Keratinocyte (primary cell): ENCODE measurements at regions not wholly inside any gene's neighbourhood (a gene's known extent, or its start where the extent isn't known, plus 50 kb on each side); places are given as distances from the start of the nearest gene placed in this dataset.

Experiments
- DNase-seq: peaks from one replicate; pipeline ENCODE4 v3.0.0-alpha.2; 2011; ENCODE audit warnings: low read depth, missing footprints, low spot score
- FAIRE-seq: peaks from 2 replicates; lab custom pipeline; 2011; peaks lifted over from hg19 to GRCh38; lab: Jason Lieb, UNC
- H2AFZ ChIP-seq: 2 replicates; pipeline ENCODE4 v1.6.0; 2012; ENCODE audit warnings: low read length, control low read depth, inconsistent platforms; ENCODE audit not compliant: control insufficient read depth
- H3K27ac ChIP-seq: 2 replicates; pipeline ENCODE4 v1.5.1; 2011; ENCODE audit warnings: low read length; ENCODE audit not compliant: control insufficient read depth, insufficient read depth
- H3K27me3 ChIP-seq: 3 replicates; pipeline ENCODE4 v1.6.0; 2011; ENCODE audit warnings: low read length; ENCODE audit not compliant: control insufficient read depth, insufficient read depth; ENCODE audit errors: extremely low read depth
- H3K36me3 ChIP-seq, 2 experiments: 2 replicates in 1 of 2; 3 replicates in 1 of 2; pipeline ENCODE4 v1.5.1; 2011; ENCODE audit warnings: low read length in 2 of 2, mild to moderate bottlenecking in 1 of 2; ENCODE audit not compliant: control insufficient read depth in 2 of 2, insufficient read depth in 2 of 2; ENCODE audit errors: extremely low read depth in 1 of 2
- H3K4me1 ChIP-seq: 3 replicates; pipeline ENCODE4 v1.5.1; 2011; ENCODE audit warnings: low read length; ENCODE audit not compliant: control insufficient read depth, insufficient read depth; ENCODE audit errors: extremely low read depth
- H3K4me2 ChIP-seq: 3 replicates; pipeline ENCODE4 v1.6.0; 2011; ENCODE audit warnings: low read depth, low read length; ENCODE audit not compliant: control insufficient read depth, insufficient read depth; ENCODE audit errors: extremely low read depth
- H3K4me3 ChIP-seq, 3 experiments: fragments of 200-600 bp in 1 of 3; sonication (generic) in 1 of 3; 2 replicates in 2 of 3; 3 replicates in 1 of 3; pipeline ENCODE4 v1.5.1; 2011 to 2016; ENCODE audit warnings: low read length in 3 of 3, mild to moderate bottlenecking in 3 of 3, control low read depth in 2 of 3, inconsistent platforms in 1 of 3, low read depth in 1 of 3, mixed read lengths in 1 of 3, mixed run types in 1 of 3, moderate library complexity in 1 of 3; ENCODE audit not compliant: control insufficient read depth in 2 of 3, insufficient read depth in 2 of 3; ENCODE audit errors: extremely low read depth in 1 of 3
- H3K79me2 ChIP-seq: 2 replicates; pipeline ENCODE4 v1.6.0; 2012; ENCODE audit warnings: low read length; ENCODE audit not compliant: control insufficient read depth, insufficient read depth
- H3K9ac ChIP-seq: 3 replicates; pipeline ENCODE4 v1.6.0; 2011; ENCODE audit warnings: low read length; ENCODE audit not compliant: control insufficient read depth, insufficient read depth; ENCODE audit errors: extremely low read depth
- H3K9me1 ChIP-seq: 3 replicates; pipeline ENCODE4 v1.6.0; 2011; ENCODE audit warnings: low read length; ENCODE audit not compliant: control insufficient read depth, insufficient read depth; ENCODE audit errors: extremely low read depth
- H3K9me3 ChIP-seq: 2 replicates; pipeline ENCODE4 v1.5.1; 2012; ENCODE audit warnings: low read depth, low read length; ENCODE audit not compliant: control insufficient read depth
- H4K20me1 ChIP-seq: 3 replicates; pipeline ENCODE4 v1.6.0; 2011; ENCODE audit warnings: low read length; ENCODE audit not compliant: control insufficient read depth, insufficient read depth; ENCODE audit errors: extremely low read depth
- EZH2 ChIP-seq: IDR thresholded peaks from one replicate; pipeline ENCODE4 v1.6.1; 2012; ENCODE audit warnings: inconsistent platforms, mild to moderate bottlenecking, low read length, moderate library complexity
- dilution Hi-C: fragments of 300-500 bp; cut with MboI; formaldehyde crosslinking; loops from one replicate; pipeline ENCODE4 v1.7.0; 2020; ENCODE audit warnings: low sequenced_read_pairs; ENCODE audit not compliant: extremely low pct_ligation_motif_present
- TF ChIP-seq, protein P1 (sequence below), 3 experiments: IDR thresholded peaks in 1 of 3; conservative IDR thresholded peaks in 1 of 3; optimal IDR thresholded peaks in 1 of 3; 2 replicates in 2 of 3; 3 replicates in 1 of 3; pipeline versions ENCODE3 to v1.5.1; 2011; ENCODE audit warnings: low read length in 3 of 3, mild to moderate bottlenecking in 3 of 3, moderate library complexity in 2 of 3, control low read depth in 1 of 3, inconsistent platforms in 1 of 3; ENCODE audit not compliant: insufficient read depth in 2 of 3; ENCODE audit errors: extremely low read depth in 1 of 3

GRCh38 chr6:67265996-67266921, 1368.8 kb upstream of the ADGRB3 start:
- Histone ChIP-seq H3K9ac (no peak overlapping the region), H3K4me1 (no peaks in the 10 kb centered on the region), H3K9me3 (peaks cover 2% of the 10 kb centered on the region), H3K9me1 (no peaks in the 10 kb centered on the region), H3K4me2 (no peak overlapping the region), H3K4me3 (no peak overlapping the region), H4K20me1 (no peaks in the 10 kb centered on the region), H3K36me3 (no peaks in the 10 kb centered on the region), H2AFZ (no peak overlapping the region), H3K27me3 (no peaks in the 10 kb centered on the region), H3K27ac (no peak overlapping the region), H3K79me2 (no peaks in the 10 kb centered on the region)
- dilution Hi-C loops, result no loop called here
- DNase-seq (no peak), FAIRE-seq (no peak)
- TF ChIP-seq, protein P1, sequence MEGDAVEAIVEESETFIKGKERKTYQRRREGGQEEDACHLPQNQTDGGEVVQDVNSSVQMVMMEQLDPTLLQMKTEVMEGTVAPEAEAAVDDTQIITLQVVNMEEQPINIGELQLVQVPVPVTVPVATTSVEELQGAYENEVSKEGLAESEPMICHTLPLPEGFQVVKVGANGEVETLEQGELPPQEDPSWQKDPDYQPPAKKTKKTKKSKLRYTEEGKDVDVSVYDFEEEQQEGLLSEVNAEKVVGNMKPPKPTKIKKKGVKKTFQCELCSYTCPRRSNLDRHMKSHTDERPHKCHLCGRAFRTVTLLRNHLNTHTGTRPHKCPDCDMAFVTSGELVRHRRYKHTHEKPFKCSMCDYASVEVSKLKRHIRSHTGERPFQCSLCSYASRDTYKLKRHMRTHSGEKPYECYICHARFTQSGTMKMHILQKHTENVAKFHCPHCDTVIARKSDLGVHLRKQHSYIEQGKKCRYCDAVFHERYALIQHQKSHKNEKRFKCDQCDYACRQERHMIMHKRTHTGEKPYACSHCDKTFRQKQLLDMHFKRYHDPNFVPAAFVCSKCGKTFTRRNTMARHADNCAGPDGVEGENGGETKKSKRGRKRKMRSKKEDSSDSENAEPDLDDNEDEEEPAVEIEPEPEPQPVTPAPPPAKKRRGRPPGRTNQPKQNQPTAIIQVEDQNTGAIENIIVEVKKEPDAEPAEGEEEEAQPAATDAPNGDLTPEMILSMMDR (optimal IDR thresholded peaks at IDR 0.05 in 1 of 3, IDR thresholded peaks at IDR 0.05 in 1 of 3, conservative IDR thresholded peaks at IDR 0.05 in 1 of 3; ENCODE audit: extremely low read depth in 1 of 3, insufficient read depth in 2 of 3, low read length in 3 of 3), result no peak
- TF ChIP-seq EZH2, result no peak

- H3K36me3 ChIP-seq, result no peaks in the 10 kb centered on the region
- no peak overlapping the region for H2AFZ ChIP-seq
- H3K9ac ChIP-seq, result no peak overlapping the region
- no peaks in the 10 kb centered on the region for H3K9me3 ChIP-seq
- H3K27ac ChIP-seq, result no peak overlapping the region
- H3K79me2 ChIP-seq, result no peaks in the 10 kb centered on the region
- no peak overlapping the region for H3K4me3 ChIP-seq
- no peak overlapping the region for H3K4me2 ChIP-seq
- H3K27me3 ChIP-seq, result no peaks in the 10 kb centered on the region
- dilution Hi-C loops, result no loop called here
- H3K9me1 ChIP-seq, result no peaks in the 10 kb centered on the region
- no peaks in the 10 kb centered on the region for H4K20me1 ChIP-seq
- no peaks in the 10 kb centered on the region for H3K4me1 ChIP-seq
- DNase-seq, result no peak
- TF ChIP-seq EZH2, result no peak
- TF ChIP-seq, protein P1 (optimal IDR thresholded peaks at IDR 0.05 in 1 of 3, IDR thresholded peaks at IDR 0.05 in 1 of 3, conservative IDR thresholded peaks at IDR 0.05 in 1 of 3; ENCODE audit: extremely low read depth in 1 of 3, insufficient read depth in 2 of 3, low read length in 3 of 3), result no peak
- no peak for FAIRE-seq
Observed at GRCh38 chr6:67252663-67253062, 1382.4 kb upstream of the ADGRB3 start.
